ENCODE measurements at regions not wholly inside any gene's neighbourhood (a gene's known extent, or its start where the extent isn't known, plus 50 kb on each side); places are given as distances from the start of the nearest gene placed in this dataset.
A peak's percentile ranks its signal among the peaks of the same experiment; 100 is the strongest.
"Not testable (repeated sequence)": the region's sequence is repeated elsewhere in the genome, so short reads cannot be mapped to it uniquely, and the experiment has no call there.

- no peak for TF ChIP-seq CTCF (IDR thresholded peaks at IDR 0.05; ENCODE audit: control extremely low read depth, extremely low read depth, low read depth, missing control alignments)
- ChIA-PET CTCF (no interaction called here), POLR2A (no interaction called here)
- no peak for DNase-seq (ENCODE audit: extremely low spot score)
These were observed 1804.3 kb upstream of the PCDH10 start for GRCh38 chr4:131344761-131345160.

DNA sequence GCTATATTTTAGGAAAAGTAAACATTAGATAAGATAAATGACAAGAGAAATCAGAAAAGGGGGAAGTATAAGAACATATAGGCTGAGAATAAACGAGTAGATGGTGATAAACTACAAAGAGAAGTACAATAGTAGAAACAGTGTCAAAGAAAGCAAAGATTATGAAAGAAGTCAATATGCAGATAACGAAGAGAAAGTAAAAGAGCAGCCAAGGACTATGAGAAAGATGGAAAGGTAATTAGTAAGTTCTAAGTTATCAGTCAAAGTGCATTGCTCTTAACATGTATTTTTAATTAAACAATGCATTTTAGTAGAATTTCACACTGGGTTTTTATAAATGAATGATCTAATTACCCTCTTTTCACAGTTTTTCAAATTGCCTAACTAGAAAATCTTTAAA is 1801.3 kb upstream of the PCDH10 start:
- CTCF ChIA-PET = interaction anchor here (1.5 kb wide), 1 partner anchor 17 kb away, joined by 6 read pairs; no protein-coding TSS in a partner anchor
- POLR2A ChIA-PET = no interaction called here
- TF ChIP-seq CTCF (IDR thresholded peaks at IDR 0.05; ENCODE audit: control extremely low read depth, extremely low read depth, low read depth, missing control alignments) = no peak
- no peak for DNase-seq (ENCODE audit: extremely low spot score)

- TF ChIP-seq CTCF (IDR thresholded peaks at IDR 0.05; ENCODE audit: control extremely low read depth, extremely low read depth, low read depth, missing control alignments) = no peak
- DNase-seq (ENCODE audit: extremely low spot score) = peak; percentile 27
- ChIA-PET POLR2A (no interaction called here), CTCF (no interaction called here)
These were observed 1800.8 kb upstream of the PCDH10 start for GRCh38 chr4:131348263-131348662.

GRCh38 chr4:131352371-131352770 is 1796.7 kb upstream of the PCDH10 start:
- CTCF ChIA-PET; POLR2A ChIA-PET; DNase-seq (ENCODE audit: extremely low spot score): not testable (repeated sequence)

DNA sequence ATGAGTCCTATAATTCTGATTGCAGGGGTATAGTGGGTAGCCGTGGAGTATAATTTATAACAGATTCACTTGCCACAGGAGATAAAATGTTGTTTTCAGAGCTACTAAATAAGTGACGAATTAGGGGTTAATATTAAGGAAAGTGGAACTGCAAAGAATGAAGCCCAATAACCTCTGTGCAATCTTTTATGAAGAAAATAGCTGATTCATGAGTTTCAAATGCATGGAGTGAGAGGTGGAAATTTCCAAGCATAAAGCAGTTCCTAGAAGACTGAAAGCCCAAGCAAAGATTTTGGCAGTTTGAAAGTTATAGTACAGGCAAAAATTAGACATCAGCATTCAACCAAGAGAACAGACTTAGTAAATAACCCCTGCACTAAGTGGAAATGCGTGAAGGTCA is 1782.4 kb upstream of the PCDH10 start:
- DNase-seq (ENCODE audit: extremely low spot score) = no peak
- ChIA-PET CTCF (interaction anchor here (1.1 to 1.9 kb wide), 2 partner anchors 12 to 25 kb away, joined by 3 read pairs; no protein-coding TSS in a partner anchor), POLR2A (no interaction called here)
- TF ChIP-seq CTCF (IDR thresholded peaks at IDR 0.05; ENCODE audit: control extremely low read depth, extremely low read depth, low read depth, missing control alignments) = no peak

DNA sequence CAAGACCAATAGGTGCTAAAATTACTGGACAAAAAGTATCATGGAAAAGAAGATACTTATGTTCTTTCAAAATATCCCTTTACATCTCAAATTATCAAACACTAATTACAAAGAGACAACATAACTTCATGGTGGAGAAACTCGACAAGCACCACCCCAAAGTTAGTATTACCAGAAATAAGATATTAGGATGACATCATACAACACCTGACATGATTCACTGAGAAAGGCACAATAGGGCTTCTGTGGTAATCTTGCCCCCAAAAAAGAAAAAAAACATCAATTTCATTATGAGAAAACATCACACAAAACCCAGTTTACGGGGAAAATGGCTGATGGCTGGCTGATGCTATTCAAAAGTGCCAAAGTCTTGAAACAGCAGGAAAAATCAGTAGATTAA is 1781.7 kb upstream of the PCDH10 start:
- no peak for TF ChIP-seq CTCF (IDR thresholded peaks at IDR 0.05; ENCODE audit: control extremely low read depth, extremely low read depth, low read depth, missing control alignments)
- POLR2A ChIA-PET = no interaction called here
- CTCF ChIA-PET = interaction anchor here (1.1 to 1.9 kb wide), 2 partner anchors 11 to 26 kb away, joined by 3 read pairs; no protein-coding TSS in a partner anchor
- DNase-seq (ENCODE audit: extremely low spot score) = no peak

DNA sequence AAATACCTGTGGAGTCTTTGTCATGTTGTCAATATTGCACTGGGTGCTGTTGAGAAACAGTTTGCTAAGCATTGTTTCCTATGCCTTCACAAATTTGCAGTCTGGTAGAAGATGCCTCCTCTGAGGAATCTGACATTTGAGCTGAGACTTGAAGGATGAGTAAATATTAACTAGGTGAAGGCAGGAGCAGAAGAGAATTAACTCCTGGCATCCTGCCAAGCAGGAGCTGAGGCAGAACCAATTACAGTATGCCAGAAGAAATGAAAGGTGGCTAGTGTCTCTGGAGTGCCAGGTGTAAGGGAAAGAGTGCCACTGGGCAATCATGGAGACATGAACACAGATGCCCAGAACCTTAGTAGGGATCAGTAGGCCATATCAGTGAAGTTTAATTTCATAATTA is 1778.2 kb upstream of the PCDH10 start:
- no peak for DNase-seq (ENCODE audit: extremely low spot score)
- POLR2A ChIA-PET = no interaction called here
- CTCF ChIA-PET = interaction anchor here (1.5 kb wide), 1 partner anchor 31 kb away, joined by 3 read pairs; no protein-coding TSS in a partner anchor
- TF ChIP-seq CTCF (IDR thresholded peaks at IDR 0.05; ENCODE audit: control extremely low read depth, extremely low read depth, low read depth, missing control alignments) = no peak

All from GM10248 (cell line).